ENCODE measurements at regions not wholly inside any gene's neighbourhood (a gene's known extent, or its start where the extent isn't known, plus 50 kb on each side); places are given as distances from the start of the nearest gene placed in this dataset.

- Mint-ChIP-seq H3K4me3 (ENCODE audit: unreplicated experiment) (no peak overlapping the region), H3K9me3 (ENCODE audit: unreplicated experiment) (no peaks in the 10 kb centered on the region), H3K27me3 (ENCODE audit: insufficient read depth, unreplicated experiment) (peaks cover 7% of the 10 kb centered on the region), H3K27ac (ENCODE audit: unreplicated experiment) (no peak overlapping the region), H3K4me1 (ENCODE audit: low read depth, unreplicated experiment) (no peaks in the 10 kb centered on the region), H3K36me3 (ENCODE audit: insufficient read depth, unreplicated experiment) (no peaks in the 10 kb centered on the region)
- CTCF ChIA-PET, result no interaction called here
- Histone ChIP-seq H3K36me3 (ENCODE audit: control insufficient read depth, insufficient read depth, low read length) (no peaks in the 10 kb centered on the region), H3K9me3 (no peaks in the 10 kb centered on the region), H3K4me3 (ENCODE audit: low read depth, low read length) (no peak overlapping the region), H3K4me1 (no peaks in the 10 kb centered on the region), H3K27me3 (replicated peaks; ENCODE audit: control insufficient read depth, insufficient read depth, low read length) (no peaks in the 10 kb centered on the region)
- intact Hi-C loops (cut with micrococcal nuclease; ENCODE audit: unreplicated experiment), result no loop called here
- POLR2A ChIA-PET, result no interaction called here
- DNase-seq, result no peak
- no TSS peak for BruUV-seq (replicated peaks)
- TF ChIP-seq CTCF (IDR thresholded peaks at IDR 0.05; ENCODE audit: insufficient read depth in 1 of 2, low read depth in 1 of 2, low read length in 1 of 2, severe bottlenecking in 1 of 2, unreplicated experiment in 1 of 2), result no peak
Measured at GRCh38 chr2:156864753-156865152, 392.8 kb upstream of the GALNT5 start.

- CTCF ChIA-PET, result no interaction called here
- H3K36me3 Mint-ChIP-seq (ENCODE audit: insufficient read depth, unreplicated experiment), result no peaks in the 10 kb centered on the region
- no TSS peak for BruUV-seq (replicated peaks)
- H3K9me3 ChIP-seq, result no peaks in the 10 kb centered on the region
- no peak for DNase-seq
- no peaks in the 10 kb centered on the region for H3K27me3 ChIP-seq (replicated peaks; ENCODE audit: control insufficient read depth, insufficient read depth, low read length)
- intact Hi-C loops (cut with micrococcal nuclease; ENCODE audit: unreplicated experiment), result no loop called here
- peaks cover 2% of the 10 kb centered on the region for H3K9me3 Mint-ChIP-seq (ENCODE audit: unreplicated experiment)
- H3K27ac Mint-ChIP-seq (ENCODE audit: unreplicated experiment), result no peak overlapping the region
- H3K4me1 Mint-ChIP-seq (ENCODE audit: low read depth, unreplicated experiment), result no peaks in the 10 kb centered on the region
- TF ChIP-seq CTCF (IDR thresholded peaks at IDR 0.05; ENCODE audit: insufficient read depth in 1 of 2, low read depth in 1 of 2, low read length in 1 of 2, severe bottlenecking in 1 of 2, unreplicated experiment in 1 of 2), result no peak
- no peaks in the 10 kb centered on the region for H3K36me3 ChIP-seq (ENCODE audit: control insufficient read depth, insufficient read depth, low read length)
- no peak overlapping the region for H3K4me3 Mint-ChIP-seq (ENCODE audit: unreplicated experiment)
- H3K27me3 Mint-ChIP-seq (ENCODE audit: insufficient read depth, unreplicated experiment), result peaks cover 9% of the 10 kb centered on the region
- H3K4me1 ChIP-seq, result no peaks in the 10 kb centered on the region
- POLR2A ChIA-PET, result no interaction called here
- H3K4me3 ChIP-seq (ENCODE audit: low read depth, low read length), result no peak overlapping the region
Measured at GRCh38 chr2:156867201-156867600, 390.3 kb upstream of the GALNT5 start.

- no peak for TF ChIP-seq CTCF (IDR thresholded peaks at IDR 0.05; ENCODE audit: insufficient read depth in 1 of 2, low read depth in 1 of 2, low read length in 1 of 2, severe bottlenecking in 1 of 2, unreplicated experiment in 1 of 2)
- ChIA-PET POLR2A (no interaction called here), CTCF (no interaction called here)
- Histone ChIP-seq H3K4me1 (no peaks in the 10 kb centered on the region), H3K9me3 (no peaks in the 10 kb centered on the region), H3K27me3 (replicated peaks; ENCODE audit: control insufficient read depth, insufficient read depth, low read length) (no peaks in the 10 kb centered on the region), H3K36me3 (ENCODE audit: control insufficient read depth, insufficient read depth, low read length) (no peaks in the 10 kb centered on the region), H3K4me3 (ENCODE audit: low read depth, low read length) (no peak overlapping the region)
- no peaks in the 10 kb centered on the region for H3K36me3 Mint-ChIP-seq (ENCODE audit: insufficient read depth, unreplicated experiment)
- BruUV-seq (replicated peaks), result no TSS peak
- H3K4me1 Mint-ChIP-seq (ENCODE audit: low read depth, unreplicated experiment), result no peaks in the 10 kb centered on the region
- H3K27ac Mint-ChIP-seq (ENCODE audit: unreplicated experiment), result no peak overlapping the region
- H3K9me3 Mint-ChIP-seq (ENCODE audit: unreplicated experiment), result peaks cover 9% of the 10 kb centered on the region
- DNase-seq, result no peak
- H3K4me3 Mint-ChIP-seq (ENCODE audit: unreplicated experiment), result no peak overlapping the region
- intact Hi-C loops (cut with micrococcal nuclease; ENCODE audit: unreplicated experiment), result no loop called here
- H3K27me3 Mint-ChIP-seq (ENCODE audit: insufficient read depth, unreplicated experiment), result peaks cover 15% of the 10 kb centered on the region
Measured at GRCh38 chr2:156874707-156875106, 382.8 kb upstream of the GALNT5 start.

All from Caco-2 (cell line).